Tibial artery (tissue), 4 donors: ENCODE measurements at regions not wholly inside any gene's neighbourhood (a gene's known extent, or its start where the extent isn't known, plus 50 kb on each side); places are given as distances from the start of the nearest gene placed in this dataset.
"Not testable (repeated sequence)": the region's sequence is repeated elsewhere in the genome, so short reads cannot be mapped to it uniquely, and the experiment has no call there.

ENCODE experiments used
- DNase-seq, 2 donors: peaks; one replicate each; pipeline ENCODE4 v3.0.0-alpha.2; 2019
- H3K27ac ChIP-seq, 2 donors: fragments of 200-600 bp; sonication (generic) in 1 of 2; 1 replicate in 1 of 2; 2 replicates in 1 of 2; pipeline ENCODE4 v1.5.1; 2018 to 2019; ENCODE audit warnings: mild to moderate bottlenecking in 1 of 2
- H3K27me3 ChIP-seq, 2 donors: fragments of 200-600 bp; sonication (generic) in 1 of 2; one replicate each; pipeline versions ENCODE4 v1.5.1 to v1.6.0; 2016 to 2019
- H3K36me3 ChIP-seq, 3 donors: fragments of 200-600 bp; sonication (generic) in 2 of 3; one replicate each; pipeline ENCODE4 v1.5.1; 2016 to 2019; ENCODE audit warnings: mild to moderate bottlenecking in 2 of 3
- H3K4me1 ChIP-seq, 4 donors: fragments of 200-600 bp; sonication (generic) in 2 of 4; 1 replicate in 3 of 4; 2 replicates in 1 of 4; pipeline ENCODE4 v1.5.1; 2016 to 2019
- H3K4me3 ChIP-seq, 2 donors: fragments of 200-600 bp; sonication (generic) in 1 of 2; 1 replicate in 1 of 2; 2 replicates in 1 of 2; pipeline ENCODE4 v1.5.1; 2018 to 2019; ENCODE audit warnings: mild to moderate bottlenecking in 2 of 2
- H3K9me3 ChIP-seq, 3 donors: fragments of 200-600 bp; sonication (generic) in 1 of 3; one replicate each; pipeline ENCODE4 v1.5.1; 2016 to 2019
- CTCF ChIP-seq, 2 experiments: fragments of 200-600 bp in 1 of 2; fragments of 450-650 bp in 1 of 2; IDR thresholded peaks; one replicate each; pipeline ENCODE4 v1.5.1; 2017 to 2019; ENCODE audit warnings: antibody characterized with exemption in 2 of 2, mild to moderate bottlenecking in 1 of 2, moderate library complexity in 1 of 2
- intact Hi-C: fragments of 100-400 bp; cut with DNase I; formaldehyde crosslinking; loops from one replicate; pipeline ENCODE4 v1.15.0; 2023; ENCODE audit warnings: low total_unique reads

- Histone ChIP-seq H3K4me3 (no peak overlapping the region), H3K36me3 (no peaks in the 10 kb centered on the region), H3K27ac (no peak overlapping the region), H3K9me3 (no peaks in the 10 kb centered on the region), H3K27me3 (no peaks in the 10 kb centered on the region), H3K4me1 (no peaks in the 10 kb centered on the region)
- TF ChIP-seq CTCF (IDR thresholded peaks at IDR 0.05) = no peak
- no peak for DNase-seq
- intact Hi-C loops = no loop called here
These were observed 72.8 kb upstream of the RALGAPA2 start for GRCh38 chr20:20785226-20785625.

- not testable (repeated sequence) for DNase-seq, H3K27me3 ChIP-seq
These were observed 72.0 kb upstream of the RALGAPA2 start for GRCh38 chr20:20784450-20784849.

GRCh38 chr20:20783450-20783849 lies 71.0 kb upstream of the RALGAPA2 start:
- no peak for TF ChIP-seq CTCF (IDR thresholded peaks at IDR 0.05)
- no peaks in the 10 kb centered on the region for H3K4me1 ChIP-seq
- H3K27ac ChIP-seq = no peak overlapping the region
- H3K9me3 ChIP-seq = no peaks in the 10 kb centered on the region
- no peaks in the 10 kb centered on the region for H3K36me3 ChIP-seq
- no peak overlapping the region for H3K4me3 ChIP-seq
- no peaks in the 10 kb centered on the region for H3K27me3 ChIP-seq
- no peak for DNase-seq
- intact Hi-C loops = no loop called here

More at GRCh38 chr20:20784450-20784849, 72.0 kb upstream of the RALGAPA2 start:
- H3K4me1 ChIP-seq, intact Hi-C loops, H3K36me3 ChIP-seq, H3K27ac ChIP-seq, H3K4me3 ChIP-seq, H3K9me3 ChIP-seq: not testable (repeated sequence)

- TF ChIP-seq CTCF (IDR thresholded peaks at IDR 0.05) = no peak
- DNase-seq = no peak
- Histone ChIP-seq H3K27ac (no peak overlapping the region), H3K27me3 (no peaks in the 10 kb centered on the region), H3K4me1 (no peaks in the 10 kb centered on the region), H3K9me3 (no peaks in the 10 kb centered on the region), H3K36me3 (no peaks in the 10 kb centered on the region), H3K4me3 (no peak overlapping the region)
- intact Hi-C loops = no loop called here
These were observed 70.3 kb upstream of the RALGAPA2 start for GRCh38 chr20:20782755-20783154.

- Histone ChIP-seq H3K4me3 (no peak overlapping the region), H3K4me1 (no peaks in the 10 kb centered on the region), H3K27ac (no peak overlapping the region), H3K36me3 (no peaks in the 10 kb centered on the region), H3K27me3 (no peaks in the 10 kb centered on the region), H3K9me3 (no peaks in the 10 kb centered on the region)
- no peak for TF ChIP-seq CTCF (IDR thresholded peaks at IDR 0.05)
- intact Hi-C loops = no loop called here
- no peak for DNase-seq
These were observed 69.8 kb upstream of the RALGAPA2 start for GRCh38 chr20:20782231-20782630.

- H3K27me3 ChIP-seq = no peaks in the 10 kb centered on the region
- no peaks in the 10 kb centered on the region for H3K4me1 ChIP-seq
- TF ChIP-seq CTCF (IDR thresholded peaks at IDR 0.05) = no peak
- no peaks in the 10 kb centered on the region for H3K9me3 ChIP-seq
- intact Hi-C loops = no loop called here
- no peak for DNase-seq
- H3K36me3 ChIP-seq = no peaks in the 10 kb centered on the region
- no peak overlapping the region for H3K27ac ChIP-seq
- H3K4me3 ChIP-seq = no peak overlapping the region
These were observed 68.6 kb upstream of the RALGAPA2 start for GRCh38 chr20:20781029-20781428.
